ENCODE measurements at regions not wholly inside any gene's neighbourhood (a gene's known extent, or its start where the extent isn't known, plus 50 kb on each side); places are given as distances from the start of the nearest gene placed in this dataset.

DNA sequence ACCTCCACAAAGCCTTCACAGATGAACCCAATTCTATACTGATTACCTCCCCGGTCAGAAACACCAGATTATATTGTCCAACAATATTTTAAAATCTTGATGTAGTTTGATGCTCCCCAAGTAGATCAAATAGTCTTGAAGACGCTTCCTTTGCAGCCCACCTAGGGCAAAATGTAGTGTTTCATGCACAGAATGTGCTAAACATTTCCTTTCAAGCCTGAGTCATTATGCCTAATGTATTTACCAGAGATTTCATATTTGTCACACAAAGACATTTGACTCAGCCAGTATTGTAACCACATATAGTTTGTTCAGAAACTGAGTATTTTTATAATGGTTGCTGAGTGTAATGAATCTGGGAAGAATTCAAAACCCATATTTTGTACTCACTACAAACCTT, 1396.8 kb downstream of the LRRC4C start:
- no peak for DNase-seq (ENCODE audit: low spot score)

DNA sequence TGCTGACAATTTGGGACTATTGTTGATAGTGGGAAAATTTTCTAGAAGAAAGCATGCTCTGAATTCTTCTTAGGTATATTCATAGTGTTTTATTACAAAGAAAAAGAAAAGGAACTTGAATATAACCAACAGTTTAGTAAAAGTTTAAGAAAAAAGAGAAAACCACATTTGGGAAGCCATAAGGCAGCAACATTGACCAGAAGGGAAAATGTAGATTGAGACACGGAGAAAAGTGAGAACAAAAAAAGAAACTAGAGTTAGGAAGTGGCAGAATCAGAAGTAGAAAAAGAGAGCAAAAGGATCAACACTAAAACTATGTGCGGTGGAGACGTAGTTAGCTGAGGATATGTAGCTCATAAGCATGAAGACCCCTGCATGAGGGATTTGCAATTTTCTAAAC, 1398.2 kb downstream of the LRRC4C start:
- DNase-seq (ENCODE audit: low spot score) = no peak

GRCh38 chr11:40054631-40055030, 1404.8 kb downstream of the LRRC4C start:
- DNase-seq (ENCODE audit: low spot score) = no peak

DNA sequence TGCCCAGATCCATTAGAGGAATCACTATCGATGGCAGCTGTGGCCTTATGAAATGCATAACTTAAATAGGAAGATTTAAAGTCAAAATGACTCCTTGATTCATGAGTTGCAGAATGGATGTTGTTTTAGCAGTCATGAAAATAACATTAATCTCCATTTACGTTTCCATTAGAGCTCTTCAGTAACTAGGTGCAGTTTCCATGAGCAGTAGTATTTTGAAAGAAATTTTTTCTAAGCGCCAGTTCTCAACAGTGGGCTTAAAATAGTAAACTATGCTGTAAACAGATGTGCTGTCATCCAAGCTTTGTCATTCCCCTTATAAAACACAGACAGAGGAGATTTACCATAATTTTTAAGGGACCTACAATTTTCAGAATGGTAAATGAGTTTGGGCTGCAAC, 1414.1 kb downstream of the LRRC4C start:
- DNase-seq (ENCODE audit: low spot score) = no peak

- no peak for DNase-seq (ENCODE audit: low spot score)
Observed at GRCh38 chr11:40037005-40037404, 1422.4 kb downstream of the LRRC4C start.

DNA sequence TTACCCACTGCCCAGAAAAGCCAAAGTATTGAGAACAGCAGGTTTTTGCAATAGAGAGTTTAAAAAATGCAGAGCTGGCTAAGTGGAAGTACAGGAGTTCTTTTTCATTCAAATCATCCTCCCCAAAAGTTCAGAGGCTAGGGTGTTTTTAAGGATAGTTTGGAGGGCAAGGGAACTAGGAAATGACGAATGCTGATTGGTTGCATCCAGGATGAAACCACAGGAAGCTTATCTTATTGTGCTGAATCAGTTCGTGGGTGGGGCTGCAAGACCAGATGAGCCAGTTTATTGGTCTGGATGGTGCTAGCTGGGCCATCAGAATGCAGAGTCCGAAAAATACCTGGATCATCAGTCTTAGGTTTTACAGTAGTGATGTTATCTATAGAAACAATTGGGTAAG, 1427.1 kb downstream of the LRRC4C start:
- no peak for DNase-seq (ENCODE audit: low spot score)

DNA sequence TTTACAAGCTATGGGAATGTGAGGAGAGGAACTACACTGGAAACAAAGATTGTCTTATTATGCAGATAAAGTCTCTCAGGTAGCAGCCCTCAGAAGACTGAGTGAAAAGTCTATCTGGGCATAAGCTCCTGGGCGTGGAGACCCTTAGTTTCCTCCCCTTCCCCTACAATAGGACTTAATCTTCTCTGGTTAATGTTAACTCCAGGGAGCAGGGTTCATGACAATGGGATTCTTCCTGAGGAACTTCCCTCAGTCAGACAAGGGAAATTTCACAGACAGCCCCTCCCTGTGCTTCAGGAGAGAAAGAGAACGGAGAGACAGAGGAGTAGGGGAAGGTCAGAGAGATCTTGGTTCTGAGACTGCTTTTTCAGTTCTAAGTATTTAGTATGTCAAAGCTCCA, 1428.6 kb downstream of the LRRC4C start:
- DNase-seq (ENCODE audit: low spot score) = no peak

DNA sequence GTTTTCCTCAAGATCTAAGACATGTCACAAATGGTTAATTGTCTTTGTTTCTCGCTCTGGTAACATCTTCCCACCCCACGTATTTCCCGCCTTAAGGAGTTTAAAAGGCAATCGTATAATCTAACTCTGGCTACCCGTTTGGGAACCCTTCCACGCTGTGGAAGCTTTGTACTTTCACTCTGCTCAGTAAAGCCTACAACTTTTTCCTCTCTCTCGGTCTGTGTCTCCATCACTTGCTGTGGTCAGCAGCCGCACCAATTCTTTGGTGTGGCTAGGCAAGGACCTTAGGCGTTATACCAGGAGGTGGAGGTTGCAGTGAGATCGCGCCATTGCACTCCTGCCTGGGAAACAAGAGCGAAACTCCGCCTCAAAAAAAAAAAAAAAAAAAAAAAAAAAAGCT, 1430.1 kb downstream of the LRRC4C start:
- DNase-seq (ENCODE audit: low spot score) = no peak

DNA sequence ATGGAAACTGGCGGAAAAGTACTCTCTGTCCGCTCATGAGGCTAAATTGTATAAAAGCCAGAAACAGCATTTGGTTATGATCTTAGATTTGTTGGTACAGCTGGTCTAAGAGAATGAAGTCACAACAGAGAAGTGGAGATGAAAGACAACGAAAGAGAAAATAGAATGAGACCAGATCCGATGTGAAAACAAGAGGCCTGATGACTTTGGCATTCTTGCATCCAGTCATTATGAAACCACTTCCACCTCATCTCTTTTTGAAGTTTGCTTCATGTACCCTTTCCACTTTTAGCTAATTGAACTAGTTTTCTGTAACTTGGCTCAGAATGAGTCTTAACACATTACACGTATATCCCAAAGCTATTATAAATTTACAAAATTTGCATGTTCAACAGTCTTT, 1431.7 kb downstream of the LRRC4C start:
- DNase-seq (ENCODE audit: low spot score) = no peak

- no peak for DNase-seq (ENCODE audit: low spot score)
Observed at GRCh38 chr11:40023724-40024123, 1435.7 kb downstream of the LRRC4C start.

DNA sequence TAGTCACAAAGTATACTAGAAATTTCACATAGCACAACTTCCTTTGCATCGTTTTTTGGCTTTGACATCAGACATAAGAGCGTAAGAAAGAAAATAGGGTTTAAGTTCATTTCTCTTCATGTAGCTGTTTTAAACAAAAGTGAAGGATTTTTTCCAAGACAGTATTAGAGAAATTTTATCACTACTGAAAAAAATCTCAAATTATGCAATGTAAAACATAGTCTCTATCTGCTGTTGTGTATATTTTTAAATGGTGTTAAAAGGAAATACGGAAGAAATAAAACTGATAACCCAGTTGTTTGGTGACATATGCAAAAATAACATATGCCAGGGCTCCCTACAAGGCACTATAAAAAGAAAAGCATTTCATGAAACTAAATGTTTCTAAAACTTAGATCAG, 1449.4 kb downstream of the LRRC4C start:
- no peak for DNase-seq (ENCODE audit: low spot score)

- DNase-seq (ENCODE audit: low spot score) = no peak
Observed at GRCh38 chr11:39992551-39992950, 1466.9 kb downstream of the LRRC4C start.

DNA sequence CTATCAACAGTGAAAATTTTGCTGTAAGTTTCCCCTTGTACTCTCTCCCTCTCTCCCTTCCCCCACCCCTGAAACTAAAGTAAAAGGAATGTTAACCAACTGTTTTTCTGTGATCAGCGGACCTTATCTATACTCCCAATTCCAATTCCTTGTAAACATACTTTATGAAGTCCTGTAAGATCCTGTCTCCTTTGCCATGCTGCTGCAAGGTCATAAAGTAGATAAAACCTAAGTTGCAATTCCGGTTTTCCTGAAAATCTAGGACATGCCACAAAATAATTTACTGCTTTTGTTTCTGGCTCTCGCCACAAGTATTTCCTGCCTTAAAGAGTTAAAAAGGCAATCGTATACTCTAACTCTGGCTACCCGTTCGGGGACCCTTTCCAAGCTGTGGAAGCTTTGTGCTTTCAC, 1469.0 kb downstream of the LRRC4C start:
- no peak for DNase-seq (ENCODE audit: low spot score)

- no peak for DNase-seq (ENCODE audit: low spot score)
Observed at GRCh38 chr11:39975091-39975490, 1484.4 kb downstream of the LRRC4C start.

GRCh38 chr11:39972461-39972860, 1487.0 kb downstream of the LRRC4C start:
- no peak for DNase-seq (ENCODE audit: low spot score)

- no peak for DNase-seq (ENCODE audit: low spot score)
Observed at GRCh38 chr11:39971938-39972337, 1487.5 kb downstream of the LRRC4C start.

GRCh38 chr11:39968071-39968470, 1491.4 kb downstream of the LRRC4C start:
- DNase-seq (ENCODE audit: low spot score) = no peak

DNA sequence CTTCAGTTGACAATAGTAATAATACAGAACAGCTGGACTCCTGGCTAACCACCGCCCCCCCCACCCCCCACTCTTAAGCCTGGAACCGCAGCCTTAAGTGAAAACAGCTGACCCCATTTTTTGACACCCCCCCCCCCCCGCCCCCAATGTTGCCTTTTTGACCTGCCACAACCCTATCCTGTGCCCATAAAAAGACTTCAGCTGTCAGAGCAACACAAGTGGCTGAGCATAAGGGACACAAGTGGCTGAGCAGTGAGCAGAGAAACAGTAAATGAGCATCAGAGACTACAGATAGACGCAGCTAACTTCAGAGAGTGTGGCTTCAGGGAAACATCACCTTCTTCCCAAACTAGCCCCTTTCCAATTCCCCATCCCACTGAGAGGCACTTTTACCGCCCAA, 1493.8 kb downstream of the LRRC4C start:
- no peak for DNase-seq (ENCODE audit: low spot score)

- no peak for DNase-seq (ENCODE audit: low spot score)
Observed at GRCh38 chr11:39960206-39960605, 1499.2 kb downstream of the LRRC4C start.

DNA sequence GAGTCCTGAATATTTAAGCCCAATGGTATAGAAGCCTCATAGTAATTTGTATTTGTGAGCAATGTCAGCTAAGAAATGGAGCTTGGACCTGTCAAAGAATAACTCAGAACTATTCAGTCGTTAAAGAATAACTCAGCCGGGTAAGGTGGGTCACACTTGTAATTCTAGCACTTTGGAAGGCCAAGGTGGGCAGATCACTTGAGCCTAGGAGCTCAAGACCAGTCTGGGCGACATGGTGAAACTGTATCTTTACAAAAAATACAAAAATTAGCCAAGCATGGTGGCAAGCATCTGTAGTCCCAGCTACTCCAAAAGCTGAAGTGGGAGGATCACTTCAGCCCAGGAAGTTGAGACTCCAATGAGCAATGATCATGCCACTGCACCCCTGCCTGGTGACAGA, 1526.5 kb downstream of the LRRC4C start:
- no peak for DNase-seq (ENCODE audit: low spot score)

DNA sequence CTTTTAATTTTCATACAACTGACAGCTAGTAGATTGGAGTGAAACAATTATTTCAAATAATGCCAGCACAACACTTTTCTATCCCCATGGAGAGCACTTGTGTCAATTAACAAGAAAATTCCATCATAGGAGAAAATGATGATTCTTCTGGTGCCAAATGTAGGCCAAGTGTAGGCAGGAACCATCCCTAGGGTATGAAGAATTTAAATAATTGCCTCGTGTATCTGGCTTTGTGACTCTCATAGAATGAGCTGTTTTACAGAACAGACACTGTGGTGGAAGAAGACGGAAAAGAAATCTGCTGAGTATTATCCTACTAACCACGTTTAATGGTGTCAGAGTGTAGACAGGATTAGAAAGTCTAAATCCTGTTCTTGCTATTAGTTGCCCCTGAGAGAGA, 1542.2 kb downstream of the LRRC4C start:
- no peak for DNase-seq (ENCODE audit: low spot score)

GRCh38 chr11:39910087-39910486, 1549.4 kb downstream of the LRRC4C start:
- DNase-seq (ENCODE audit: low spot score) = no peak

DNA sequence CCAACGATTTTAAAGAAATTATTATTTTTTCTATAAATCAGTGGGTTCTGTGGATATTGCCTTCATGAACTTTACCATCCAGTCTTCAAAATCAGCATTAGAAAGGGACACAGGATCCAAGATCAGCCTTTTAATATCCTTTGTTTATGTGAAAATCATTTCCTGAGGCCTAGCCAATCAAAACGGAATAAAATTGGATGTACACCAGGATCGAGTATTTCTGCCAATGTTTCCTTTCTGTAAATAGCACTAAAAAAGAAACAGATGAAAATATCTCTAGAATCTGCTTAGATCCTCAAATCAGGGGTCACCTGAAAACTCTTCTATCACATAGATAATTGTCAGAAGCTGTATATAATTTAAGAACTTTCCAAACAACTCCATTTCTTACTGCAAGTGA, 1598.5 kb downstream of the LRRC4C start:
- DNase-seq (ENCODE audit: low spot score) = no peak

DNA sequence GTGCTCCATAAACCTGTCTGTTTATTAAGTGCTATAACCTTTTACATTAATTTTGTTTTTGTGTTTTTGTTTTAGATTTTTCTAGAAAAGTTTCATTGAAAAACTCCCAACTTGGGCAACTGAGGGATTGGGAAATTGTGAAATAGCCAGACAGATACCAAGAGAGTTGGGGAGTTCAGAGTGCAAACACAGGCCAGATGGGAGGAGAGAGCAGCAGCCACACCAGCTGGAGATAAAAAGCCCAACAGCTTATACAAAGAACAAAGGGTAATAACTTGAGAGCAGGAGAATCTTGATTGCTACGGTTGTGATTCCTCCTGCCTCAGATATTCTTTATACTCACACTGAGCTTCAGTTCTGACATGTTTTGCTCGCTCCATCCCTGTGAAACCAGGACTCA, 1642.2 kb downstream of the LRRC4C start:
- DNase-seq (ENCODE audit: low spot score) = no peak

DNA sequence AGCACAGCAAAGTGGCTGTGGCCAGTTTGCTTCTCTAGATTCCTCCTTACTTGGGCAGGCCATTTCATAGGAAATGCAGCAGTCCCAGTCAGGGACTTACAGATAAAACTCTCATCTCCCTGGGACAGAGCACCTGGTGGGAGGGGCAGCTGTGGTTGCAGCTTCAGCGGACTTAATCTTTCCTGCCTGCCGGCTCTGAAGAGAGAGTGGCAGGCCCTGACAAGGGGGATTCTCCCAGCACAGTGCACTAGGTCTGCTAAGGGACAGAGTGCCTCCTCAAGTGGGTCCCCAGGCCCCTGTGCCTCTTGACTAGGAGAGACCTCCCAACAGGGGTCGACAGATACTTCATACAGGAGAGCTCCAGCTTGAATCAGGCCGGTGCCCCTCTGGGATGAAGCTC, 1649.1 kb downstream of the LRRC4C start:
- DNase-seq (ENCODE audit: low spot score) = peak; percentile 48
